Ectodermal cell (in vitro differentiated cells): ENCODE measurements at regions not wholly inside any gene's neighbourhood (a gene's known extent, or its start where the extent isn't known, plus 50 kb on each side); places are given as distances from the start of the nearest gene placed in this dataset.

ENCODE experiments used
- H3K27ac ChIP-seq: 2 replicates; pipeline ENCODE4 v1.7.0; 2013; ENCODE audit warnings: mild to moderate bottlenecking, low read depth, low read length; ENCODE audit not compliant: insufficient read depth, poor library complexity, severe bottlenecking
- H3K27me3 ChIP-seq: 2 replicates; pipeline ENCODE4 v1.7.0; 2013; ENCODE audit warnings: mild to moderate bottlenecking, low read length; ENCODE audit not compliant: insufficient read depth, control insufficient read depth, poor library complexity, severe bottlenecking
- H3K36me3 ChIP-seq: one replicate; pipeline ENCODE4 v1.7.0; 2013; ENCODE audit warnings: low read length; ENCODE audit not compliant: control insufficient read depth, insufficient read depth
- H3K4me1 ChIP-seq: one replicate; pipeline ENCODE4 v1.7.0; 2013; ENCODE audit warnings: low read length; ENCODE audit not compliant: control insufficient read depth, insufficient read depth
- H3K4me3 ChIP-seq: 2 replicates; pipeline ENCODE4 v1.7.0; 2013; ENCODE audit warnings: low read depth, low read length, control low read depth; ENCODE audit not compliant: insufficient read depth
- H3K9me3 ChIP-seq: 2 replicates; pipeline ENCODE4 v1.7.0; 2013; ENCODE audit warnings: mild to moderate bottlenecking, low read length, moderate library complexity; ENCODE audit not compliant: control insufficient read depth
- WGBS, 2 experiments: methylation state at CpG; one replicate each; pipeline ENCODE4 v1.1.7; 2013; ENCODE audit warnings: missing lambda C conversion rate in 2 of 2; 5-methylcytosine and 5-hydroxymethylcytosine counted together

- WGBS, 2 experiments, result 93 to 96% methylated on average over 4 to 5 of the region's 5 CpGs
- Histone ChIP-seq H3K36me3 (no peaks in the 10 kb centered on the region), H3K27ac (no peak overlapping the region), H3K27me3 (no peaks in the 10 kb centered on the region), H3K9me3 (no peaks in the 10 kb centered on the region), H3K4me1 (no peaks in the 10 kb centered on the region), H3K4me3 (no peak overlapping the region)
Observed at GRCh38 chr10:108230478-108231170, 1066.1 kb upstream of the SORCS1 start.

DNA sequence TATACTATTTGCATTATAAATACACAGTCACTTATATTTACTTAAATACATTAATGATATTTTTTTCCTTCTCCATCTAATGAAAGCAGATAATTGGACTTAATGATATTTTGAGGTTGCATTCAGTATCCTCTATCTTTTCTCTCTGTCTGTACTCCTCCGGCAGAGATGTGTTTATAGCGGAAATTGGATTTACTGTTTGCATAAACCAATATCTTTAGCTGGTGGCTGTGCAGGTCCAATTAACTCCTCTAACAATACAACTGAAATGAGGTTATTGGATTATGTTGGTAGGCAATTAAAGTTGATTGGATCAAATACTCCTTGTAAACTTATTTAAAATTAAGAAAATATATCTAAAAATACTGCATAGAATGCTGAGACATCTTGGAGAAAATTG is 1044.2 kb upstream of the SORCS1 start:
- H3K27ac ChIP-seq, result no peak overlapping the region
- no peaks in the 10 kb centered on the region for H3K27me3 ChIP-seq
- no peaks in the 10 kb centered on the region for H3K9me3 ChIP-seq
- 100% methylated on average over 1 of the region's 2 CpGs; no CpG with 5 or more reads in 1 of the 2 experiments for WGBS, 2 experiments
- no peaks in the 10 kb centered on the region for H3K36me3 ChIP-seq
- no peaks in the 10 kb centered on the region for H3K4me1 ChIP-seq
- H3K4me3 ChIP-seq, result no peak overlapping the region

- no peaks in the 10 kb centered on the region for H3K27me3 ChIP-seq
- no peaks in the 10 kb centered on the region for H3K36me3 ChIP-seq
Observed at GRCh38 chr10:108208038-108208437, 1043.5 kb upstream of the SORCS1 start.

DNA sequence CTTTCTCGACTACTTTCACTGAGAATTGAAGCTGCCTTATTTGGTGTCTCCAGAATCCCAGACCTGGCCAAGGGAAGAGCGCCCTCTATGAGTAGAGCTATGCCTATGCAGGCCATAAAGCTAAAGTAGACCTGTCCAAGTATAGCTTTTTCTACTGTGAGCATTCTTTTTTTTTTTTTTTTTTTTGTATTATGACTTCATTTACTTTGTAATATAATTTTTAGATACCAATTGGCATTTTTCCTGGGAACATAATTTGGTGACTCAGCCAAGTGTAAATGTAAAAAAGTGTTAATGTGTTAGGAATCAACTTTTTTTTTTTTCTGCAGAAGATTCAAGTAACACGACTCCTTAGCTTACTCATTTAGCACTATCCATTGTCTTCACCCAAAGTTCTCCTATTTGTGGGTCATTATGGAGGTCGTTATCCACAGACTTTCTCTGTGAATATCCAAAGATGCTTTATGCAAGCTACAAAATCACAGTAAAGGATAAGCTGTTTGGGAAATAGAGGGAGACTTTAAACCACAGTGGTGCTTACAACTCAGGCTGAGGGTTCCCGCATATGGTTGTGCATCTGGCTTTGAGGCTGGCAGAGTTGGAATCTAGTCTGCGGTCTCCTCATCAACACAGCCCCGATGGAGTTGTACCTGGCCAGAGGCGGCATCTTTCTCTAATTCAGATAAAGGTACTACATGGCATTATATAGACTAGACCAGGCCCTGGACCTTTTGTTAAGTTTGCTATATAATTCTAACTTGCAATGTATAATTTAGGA is 1040.2 kb upstream of the SORCS1 start:
- Histone ChIP-seq H3K36me3 (no peaks in the 10 kb centered on the region), H3K4me1 (no peaks in the 10 kb centered on the region), H3K27ac (no peak overlapping the region), H3K27me3 (no peaks in the 10 kb centered on the region), H3K4me3 (no peak overlapping the region), H3K9me3 (no peaks in the 10 kb centered on the region)
- 59 to 62% methylated on average over 7 to 8 of the region's 8 CpGs for WGBS, 2 experiments

More at GRCh38 chr10:108208038-108208437, 1043.5 kb upstream of the SORCS1 start:
- H3K4me3 ChIP-seq, result no peak overlapping the region
- no peaks in the 10 kb centered on the region for H3K9me3 ChIP-seq
- H3K4me1 ChIP-seq, result no peaks in the 10 kb centered on the region
- no peak overlapping the region for H3K27ac ChIP-seq
- 88 to 95% methylated on average over 3 of the region's 3 CpGs for WGBS, 2 experiments

DNA sequence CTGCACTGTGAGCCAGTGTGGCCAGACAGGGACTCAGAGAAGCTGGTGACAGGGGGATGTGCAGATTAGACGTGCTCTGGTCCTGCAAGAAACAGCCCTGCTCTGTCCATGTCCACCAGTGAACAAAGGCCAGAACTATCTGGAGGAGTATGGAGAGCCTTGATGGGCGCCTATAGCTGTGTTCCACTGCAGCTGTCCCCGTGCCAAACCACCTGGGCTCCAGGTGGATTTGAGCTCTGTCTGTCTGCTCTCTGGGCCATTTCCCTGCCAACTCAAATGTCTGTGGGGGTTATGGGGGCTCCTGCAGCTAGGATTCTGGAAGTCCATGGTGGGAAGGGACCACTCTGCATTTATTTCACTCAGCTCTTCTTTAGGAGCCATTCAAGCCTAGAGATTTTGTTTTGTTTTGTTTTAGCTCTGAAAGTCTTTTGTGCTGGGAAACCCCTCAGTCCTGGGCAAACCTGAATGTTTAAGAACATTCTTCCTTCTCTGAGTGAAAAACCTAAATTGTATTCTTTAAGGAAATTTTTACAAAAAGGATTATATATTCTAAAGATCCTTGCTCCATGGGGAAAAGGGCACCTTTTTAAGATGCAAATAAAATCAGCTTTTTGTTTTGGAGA is 1039.5 kb upstream of the SORCS1 start:
- no peak overlapping the region for H3K27ac ChIP-seq

GRCh38 chr10:108187408-108188012 is 1023.0 kb upstream of the SORCS1 start:
- H3K36me3 ChIP-seq, result no peaks in the 10 kb centered on the region
- H3K4me3 ChIP-seq, result no peak overlapping the region
- 97 to 100% methylated on average over 1 to 2 of the region's 3 CpGs for WGBS, 2 experiments

More for the DNA sequence above, 1039.5 kb upstream of the SORCS1 start:
- no peaks in the 10 kb centered on the region for H3K9me3 ChIP-seq
- H3K4me1 ChIP-seq, result no peaks in the 10 kb centered on the region
- H3K4me3 ChIP-seq, result no peak overlapping the region
- H3K36me3 ChIP-seq, result no peaks in the 10 kb centered on the region
- whole genome bisulfite sequencing, 2 experiments, result 92 to 99% methylated on average over 3 of the region's 3 CpGs
- H3K27me3 ChIP-seq, result no peaks in the 10 kb centered on the region

DNA sequence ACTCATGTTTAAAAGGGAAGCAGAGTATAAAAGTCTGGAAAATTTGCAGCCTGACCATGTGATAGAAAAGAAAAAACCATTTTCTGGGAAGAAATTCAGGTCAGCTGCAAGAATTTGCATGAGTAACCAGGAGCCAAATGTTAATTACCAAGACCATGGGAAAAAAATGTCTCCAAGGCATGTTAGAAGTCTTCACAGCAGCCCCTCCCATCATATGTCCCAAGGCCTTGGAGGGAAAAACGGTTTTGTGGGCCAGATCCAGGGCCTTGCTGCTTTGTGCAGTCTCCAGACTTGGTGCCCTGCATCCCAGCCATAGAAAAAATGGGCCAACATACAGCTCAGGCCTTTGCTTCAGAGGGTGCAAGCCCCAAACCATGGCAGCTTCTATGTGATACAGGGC is 1019.6 kb upstream of the SORCS1 start:
- Histone ChIP-seq H3K4me3 (no peak overlapping the region), H3K4me1 (no peaks in the 10 kb centered on the region), H3K9me3 (no peaks in the 10 kb centered on the region), H3K27ac (no peak overlapping the region), H3K27me3 (no peaks in the 10 kb centered on the region), H3K36me3 (no peaks in the 10 kb centered on the region)
- 77 to 88% methylated on average over 1 of the region's 1 CpG for WGBS, 2 experiments

More at GRCh38 chr10:108187408-108188012, 1023.0 kb upstream of the SORCS1 start:
- Histone ChIP-seq H3K4me1 (no peaks in the 10 kb centered on the region), H3K9me3 (no peaks in the 10 kb centered on the region), H3K27ac (no peak overlapping the region), H3K27me3 (no peaks in the 10 kb centered on the region)

DNA sequence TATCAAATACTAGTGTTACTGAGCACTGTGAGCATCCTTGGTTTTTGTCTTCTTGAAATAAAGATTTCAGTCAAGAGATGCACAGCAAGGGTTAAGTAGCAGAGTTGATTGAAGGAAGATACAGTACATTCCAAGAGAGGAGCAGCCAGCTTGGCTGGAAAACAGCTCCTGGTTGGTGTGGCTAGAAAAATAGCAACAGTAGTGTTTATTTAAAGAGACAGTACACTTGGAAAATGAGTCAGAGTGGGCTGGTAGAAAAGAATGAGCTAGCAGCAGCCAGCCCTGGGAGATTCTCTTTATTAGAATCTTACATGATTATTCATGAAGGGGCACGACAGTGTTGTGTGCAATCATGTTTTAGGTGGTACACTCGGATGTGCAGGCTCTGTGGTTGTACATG is 1016.4 kb upstream of the SORCS1 start:
- H3K27ac ChIP-seq, result no peak overlapping the region
- H3K36me3 ChIP-seq, result no peaks in the 10 kb centered on the region
- WGBS, 2 experiments, result no CpG with 5 or more reads among the region's 2 CpGs
- H3K4me3 ChIP-seq, result no peak overlapping the region
- no peaks in the 10 kb centered on the region for H3K9me3 ChIP-seq
- H3K27me3 ChIP-seq, result no peaks in the 10 kb centered on the region
- H3K4me1 ChIP-seq, result no peaks in the 10 kb centered on the region

GRCh38 chr10:108169846-108170245 is 1005.3 kb upstream of the SORCS1 start:
- WGBS, 2 experiments, result 80 to 100% methylated on average over 1 of the region's 1 CpG
- no peaks in the 10 kb centered on the region for H3K9me3 ChIP-seq
- no peaks in the 10 kb centered on the region for H3K36me3 ChIP-seq
- H3K27ac ChIP-seq, result no peak overlapping the region
- no peak overlapping the region for H3K4me3 ChIP-seq
- no peaks in the 10 kb centered on the region for H3K27me3 ChIP-seq
- H3K4me1 ChIP-seq, result no peaks in the 10 kb centered on the region

DNA sequence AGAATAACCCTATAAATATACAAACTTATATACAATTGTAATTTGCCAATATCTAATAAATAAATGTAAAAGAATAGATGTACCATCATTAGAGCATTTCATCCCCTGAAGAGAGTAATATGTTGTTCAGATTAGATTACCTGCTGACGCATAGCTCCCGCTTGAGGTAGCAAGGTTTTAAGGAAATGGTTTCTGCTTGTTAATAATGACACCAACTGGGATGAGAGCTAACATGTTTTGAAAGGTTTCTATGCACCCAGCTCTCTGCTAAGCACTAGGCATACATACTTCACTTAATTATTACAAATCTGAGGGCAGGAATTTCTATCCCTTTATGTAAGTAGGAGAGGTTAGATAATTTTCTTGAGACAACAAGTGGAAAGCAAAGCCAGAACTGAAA is 1003.3 kb upstream of the SORCS1 start:
- Histone ChIP-seq H3K36me3 (no peaks in the 10 kb centered on the region), H3K9me3 (no peaks in the 10 kb centered on the region), H3K4me3 (no peak overlapping the region), H3K27ac (no peak overlapping the region), H3K4me1 (no peaks in the 10 kb centered on the region), H3K27me3 (no peaks in the 10 kb centered on the region)
- WGBS, 2 experiments, result 93 to 100% methylated on average over 2 of the region's 2 CpGs
